ENCODE measurements at regions not wholly inside any gene's neighbourhood (a gene's known extent, or its start where the extent isn't known, plus 50 kb on each side); places are given as distances from the start of the nearest gene placed in this dataset.

DNA sequence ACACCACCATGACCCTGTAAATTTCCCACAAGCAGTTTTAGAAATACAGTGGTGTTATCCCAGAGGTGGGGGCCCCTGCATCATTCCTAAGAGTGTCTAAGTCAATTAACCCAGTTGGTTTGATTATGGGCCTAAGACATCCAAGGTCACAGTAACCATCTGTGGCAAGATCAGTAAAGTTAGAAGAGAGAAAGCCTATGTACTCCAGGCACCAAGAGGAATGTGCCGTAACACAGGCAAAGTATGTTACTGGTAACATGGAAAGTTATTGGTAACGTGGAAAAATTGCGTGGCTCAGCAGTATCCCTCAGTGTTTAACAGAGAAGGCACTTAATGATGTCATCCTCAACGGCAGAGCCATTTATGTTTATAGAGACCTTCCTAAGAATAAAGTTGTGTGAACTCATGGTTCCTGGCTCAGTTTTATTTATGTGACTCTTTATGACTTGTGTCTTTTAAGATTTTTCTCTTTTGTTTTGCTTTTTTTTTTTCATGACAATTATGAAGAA lies 144.1 kb upstream of the RASGRP1 start:
- CTCF ChIA-PET (ENCODE audit: partially characterized antibody), result interaction anchor here (0.7 to 3.1 kb wide), 6 partner anchors 14 to 286 kb away, joined by 3 to 15 read pairs (median 4); no protein-coding TSS in a partner anchor
- Histone ChIP-seq H3K9ac (replicated peaks in 1 of 4; ENCODE audit: extremely low read depth in 1 of 4, low read depth in 3 of 4, low read length in 3 of 4) (no peak overlapping the region), H3K56ac (replicated peaks; ENCODE audit: insufficient read length, low read depth, low read length) (no peak overlapping the region), H2BK20ac (ENCODE audit: low read length) (no peak overlapping the region), H4K5ac (ENCODE audit: insufficient read length, low read depth, low read length) (no peak overlapping the region), H4K20me1 (replicated peaks in 1 of 2; ENCODE audit: control insufficient read depth in 1 of 2, insufficient read depth in 2 of 2, low read length in 2 of 2) (no peaks in the 10 kb centered on the region), H3K23me2 (ENCODE audit: low read depth, low read length) (no peaks in the 10 kb centered on the region), H3K79me1 (ENCODE audit: low read depth, low read length) (no peaks in the 10 kb centered on the region), H3K4me1 (replicated peaks in 1 of 4; ENCODE audit: control insufficient read depth in 3 of 4, insufficient read depth in 4 of 4, low read length in 3 of 4) (peaks cover 0 to 13% (median 6%) of the 10 kb centered on the region in 4 experiments; a peak in 4 of 7 replicates), H2BK120ac (replicated peaks; ENCODE audit: low read depth, low read length) (no peak overlapping the region), H2AK5ac (ENCODE audit: low read depth, low read length) (no peak overlapping the region), H4K91ac (replicated peaks; ENCODE audit: insufficient read length, low read length) (no peak overlapping the region), H2BK12ac (ENCODE audit: low read depth, low read length) (no peak overlapping the region), H3K27ac (ENCODE audit: low read depth, low read length) (no peak overlapping the region), H3K79me2 (ENCODE audit: control insufficient read depth in 1 of 2, insufficient read depth in 2 of 2, low read length in 2 of 2) (no peaks in the 10 kb centered on the region), H2BK5ac (ENCODE audit: low read depth, low read length) (no peak overlapping the region), H2AFZ (ENCODE audit: low read length) (no peak overlapping the region), H3K27me3 (replicated peaks in 1 of 4; ENCODE audit: control insufficient read depth in 3 of 4, extremely low read depth in 1 of 4, insufficient read depth in 3 of 4, low read length in 3 of 4) (no peaks in the 10 kb centered on the region), H3K4me3 (ENCODE audit: extremely low read depth in 1 of 4, insufficient read depth in 2 of 4, low read depth in 3 of 4, low read length in 4 of 4) (peak overlapping the region in 1 of 4 experiments; percentile 34; a peak in 1 of 8 replicates), H3K36me3 (ENCODE audit: control insufficient read depth in 2 of 4, insufficient read depth in 4 of 4, low read length in 3 of 4) (no peaks in the 10 kb centered on the region), H3K4ac (replicated peaks; ENCODE audit: insufficient read length, low read depth, low read length) (no peak overlapping the region), H4K8ac (ENCODE audit: extremely low read depth, insufficient read depth, low read length) (no peak overlapping the region), H3K23ac (ENCODE audit: insufficient read length) (no peak overlapping the region), H3K4me2 (ENCODE audit: insufficient read depth in 1 of 2, low read depth in 2 of 2, low read length in 2 of 2) (peak overlapping the region; percentile 2 to 29; a peak in 2 of 4 replicates), H3K14ac (ENCODE audit: insufficient read length) (no peak overlapping the region), H3K9me3 (ENCODE audit: insufficient read depth in 2 of 2, low read depth in 1 of 2, low read length in 1 of 2) (no peaks in the 10 kb centered on the region), H3K18ac (ENCODE audit: extremely low read depth, low read length) (no peak overlapping the region), H2BK15ac (ENCODE audit: low read length) (no peak overlapping the region; the same call in 1 of the 2 replicates)
- DNase-seq (ENCODE audit: low read depth in 1 of 2, low spot score in 2 of 2), result no peak
- WGBS, 2 experiments (ENCODE audit: extremely low coverage in 1 of 2, insufficient coverage in 1 of 2, insufficient read length in 1 of 2, insufficient replicate concordance in 2 of 2, low coverage in 1 of 2, low lambda C conversion rate in 2 of 2, missing lambda C conversion rate in 1 of 2), result 64% methylated on average over 4 of the region's 4 CpGs; no CpG with 5 or more reads in 1 of the 2 experiments
- TF ChIP-seq RNF2 (IDR thresholded peaks at IDR 0.05; ENCODE audit: borderline replicate concordance, low read depth, low read length, missing control alignments, poor library complexity, severe bottlenecking) (no peak), PHF8 (conservative IDR thresholded peaks at IDR 0.05; ENCODE audit: low read depth, low read length) (no peak)
- POLR2A ChIA-PET (ENCODE audit: partially characterized antibody), result interaction anchor here (2.3 kb wide), 1 partner anchor 872 kb away, joined by 10 read pairs; the partner anchor contains the start of gene THBS1
- no peak for FAIRE-seq
